ENCODE measurements at regions not wholly inside any gene's neighbourhood (a gene's known extent, or its start where the extent isn't known, plus 50 kb on each side); places are given as distances from the start of the nearest gene placed in this dataset.
A peak's percentile ranks its signal among the peaks of the same experiment; 100 is the strongest.
"Not testable (repeated sequence)": the region's sequence is repeated elsewhere in the genome, so short reads cannot be mapped to it uniquely, and the experiment has no call there.

- no peak for ATAC-seq
- no peaks in the 10 kb centered on the region for H3K4me1 Mint-ChIP-seq (ENCODE audit: low read depth in 2 of 2)
- no peak overlapping the region for H3K4me3 Mint-ChIP-seq
- no peaks in the 10 kb centered on the region for H3K9me3 Mint-ChIP-seq
- no peak for DNase-seq (ENCODE audit: low spot score)
- H3K27ac Mint-ChIP-seq: no peak overlapping the region
- H3K27me3 Mint-ChIP-seq: peaks cover 13 to 14% of the 10 kb centered on the region in 2 donors
- H3K36me3 Mint-ChIP-seq: no peaks in the 10 kb centered on the region
Measured at GRCh38 chr10:114708084-114708483, 50.0 kb upstream of the ABLIM1 start.

- Mint-ChIP-seq H3K27me3 (peaks cover 16 to 21% of the 10 kb centered on the region in 2 donors), H3K4me1 (ENCODE audit: low read depth in 2 of 2) (no peaks in the 10 kb centered on the region), H3K36me3 (no peaks in the 10 kb centered on the region), H3K9me3 (no peaks in the 10 kb centered on the region), H3K4me3 (no peak overlapping the region), H3K27ac (no peak overlapping the region)
- DNase-seq (ENCODE audit: low spot score) (no peak), ATAC-seq (no peak)
Measured at GRCh38 chr10:114708717-114709335, 50.8 kb upstream of the ABLIM1 start.

DNA sequence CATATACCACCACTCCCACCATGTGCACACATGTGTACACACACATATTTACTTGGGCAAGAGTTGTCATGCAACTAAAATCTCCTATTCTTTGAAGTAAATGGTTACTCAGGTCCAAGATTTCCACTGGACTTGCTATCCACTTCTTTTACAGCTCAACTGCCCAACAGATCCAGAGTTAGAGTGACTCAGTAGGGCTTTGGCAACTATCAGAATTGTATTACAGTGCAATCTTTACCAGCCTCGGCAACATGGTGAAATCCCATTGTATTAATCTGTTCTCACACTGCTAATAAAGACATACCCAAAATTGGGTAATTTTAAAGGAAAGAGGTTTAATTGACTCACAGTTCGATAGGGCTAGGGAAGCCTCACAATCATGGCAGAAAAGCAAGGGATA lies 51.9 kb upstream of the ABLIM1 start:
- H3K27ac Mint-ChIP-seq: no peak overlapping the region
- no peak for ATAC-seq
- H3K27me3 Mint-ChIP-seq: peaks cover 17 to 28% of the 10 kb centered on the region in 2 donors

DNA sequence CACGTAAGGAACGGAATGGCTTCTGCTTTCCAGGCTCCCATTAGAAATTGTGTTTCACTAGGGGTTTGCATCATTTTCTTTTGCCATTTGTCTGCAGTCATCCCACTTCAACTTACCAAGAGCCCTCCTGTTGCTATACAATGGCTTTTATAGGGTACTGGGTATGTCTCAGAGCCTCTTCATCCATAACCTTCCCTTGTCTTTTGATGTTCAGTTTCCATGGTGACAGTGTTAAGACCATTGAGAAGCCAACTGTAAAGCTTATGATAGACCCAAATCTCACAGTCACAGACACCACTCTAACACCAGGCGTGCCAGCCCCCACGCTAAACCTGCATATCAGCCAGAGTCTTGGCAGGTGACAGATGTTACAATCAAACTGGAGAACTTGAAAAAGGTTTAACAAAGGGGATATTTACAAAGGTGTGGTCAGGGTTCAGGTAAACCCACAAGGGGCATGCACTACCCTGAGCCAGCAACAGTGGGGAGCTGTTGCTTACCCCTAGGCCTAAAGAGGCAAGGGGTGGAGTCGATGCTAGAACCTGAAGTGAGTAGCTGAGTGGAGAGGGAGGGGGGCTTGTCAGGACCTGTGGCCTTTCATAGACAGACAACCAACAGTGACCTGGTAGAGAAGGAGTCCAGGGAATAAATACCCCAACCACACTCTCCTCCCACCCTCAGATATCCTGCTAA lies 53.2 kb upstream of the ABLIM1 start:
- H3K27me3 Mint-ChIP-seq: peaks cover 19 to 24% of the 10 kb centered on the region in 2 donors
- no peak overlapping the region for H3K27ac Mint-ChIP-seq
- H3K36me3 Mint-ChIP-seq: no peaks in the 10 kb centered on the region

More for the DNA sequence above, 51.9 kb upstream of the ABLIM1 start:
- Mint-ChIP-seq H3K9me3 (no peaks in the 10 kb centered on the region), H3K4me1 (ENCODE audit: low read depth in 2 of 2) (no peaks in the 10 kb centered on the region), H3K36me3 (no peaks in the 10 kb centered on the region), H3K4me3 (no peak overlapping the region)
- no peak for DNase-seq (ENCODE audit: low spot score)

GRCh38 chr10:114711869-114712250 lies 53.8 kb upstream of the ABLIM1 start:
- peaks cover 19 to 22% of the 10 kb centered on the region in 2 donors for H3K27me3 Mint-ChIP-seq

More for the DNA sequence above, 53.2 kb upstream of the ABLIM1 start:
- H3K4me3 Mint-ChIP-seq: no peak overlapping the region
- H3K4me1 Mint-ChIP-seq (ENCODE audit: low read depth in 2 of 2): no peaks in the 10 kb centered on the region
- no peaks in the 10 kb centered on the region for H3K9me3 Mint-ChIP-seq
- no peak for ATAC-seq
- no peak for DNase-seq (ENCODE audit: low spot score)

GRCh38 chr10:114713525-114714090 lies 55.5 kb upstream of the ABLIM1 start:
- Mint-ChIP-seq H3K9me3 (no peaks in the 10 kb centered on the region), H3K4me1 (ENCODE audit: low read depth in 2 of 2) (no peaks in the 10 kb centered on the region), H3K36me3 (no peaks in the 10 kb centered on the region), H3K27ac (no peak overlapping the region), H3K4me3 (no peak overlapping the region), H3K27me3 (peaks cover 21 to 22% of the 10 kb centered on the region in 2 donors)
- DNase-seq (ENCODE audit: low spot score) (no peak), ATAC-seq (no peak)

More at GRCh38 chr10:114711869-114712250, 53.8 kb upstream of the ABLIM1 start:
- DNase-seq (ENCODE audit: low spot score): no peak
- no peaks in the 10 kb centered on the region for H3K4me1 Mint-ChIP-seq (ENCODE audit: low read depth in 2 of 2)
- no peaks in the 10 kb centered on the region for H3K36me3 Mint-ChIP-seq
- ATAC-seq: peak in 1 of 2 donors; percentile 36
- no peak overlapping the region for H3K4me3 Mint-ChIP-seq
- H3K9me3 Mint-ChIP-seq: no peaks in the 10 kb centered on the region
- no peak overlapping the region for H3K27ac Mint-ChIP-seq

DNA sequence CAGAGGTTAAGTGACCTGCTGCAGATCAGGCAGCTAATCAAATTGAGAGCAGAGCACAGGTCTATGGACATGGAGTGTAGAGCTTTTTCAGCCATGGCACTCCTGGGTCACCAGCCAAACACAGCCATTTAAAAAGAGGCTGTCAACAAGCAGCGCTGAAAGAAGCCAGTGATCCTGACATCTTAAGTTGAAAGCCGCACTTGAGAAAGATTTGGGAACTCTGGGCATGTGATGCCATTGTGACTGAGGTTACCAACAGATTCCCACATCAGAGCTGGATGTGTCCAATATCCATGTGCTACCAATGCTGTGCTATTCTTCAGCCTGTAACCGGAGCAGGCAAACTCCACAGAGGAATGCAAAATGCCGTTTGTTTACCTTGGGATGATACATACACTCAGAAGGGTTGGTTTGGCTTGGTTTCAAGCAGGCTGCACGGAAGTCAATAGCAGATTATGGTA lies 56.2 kb upstream of the ABLIM1 start:
- H3K27me3 Mint-ChIP-seq: peaks cover 19 to 22% of the 10 kb centered on the region in 2 donors
- H3K4me1 Mint-ChIP-seq (ENCODE audit: low read depth in 2 of 2): no peaks in the 10 kb centered on the region
- H3K4me3 Mint-ChIP-seq: no peak overlapping the region
- no peaks in the 10 kb centered on the region for H3K9me3 Mint-ChIP-seq
- H3K36me3 Mint-ChIP-seq: no peaks in the 10 kb centered on the region
- ATAC-seq: no peak
- H3K27ac Mint-ChIP-seq: no peak overlapping the region
- DNase-seq (ENCODE audit: low spot score): no peak

DNA sequence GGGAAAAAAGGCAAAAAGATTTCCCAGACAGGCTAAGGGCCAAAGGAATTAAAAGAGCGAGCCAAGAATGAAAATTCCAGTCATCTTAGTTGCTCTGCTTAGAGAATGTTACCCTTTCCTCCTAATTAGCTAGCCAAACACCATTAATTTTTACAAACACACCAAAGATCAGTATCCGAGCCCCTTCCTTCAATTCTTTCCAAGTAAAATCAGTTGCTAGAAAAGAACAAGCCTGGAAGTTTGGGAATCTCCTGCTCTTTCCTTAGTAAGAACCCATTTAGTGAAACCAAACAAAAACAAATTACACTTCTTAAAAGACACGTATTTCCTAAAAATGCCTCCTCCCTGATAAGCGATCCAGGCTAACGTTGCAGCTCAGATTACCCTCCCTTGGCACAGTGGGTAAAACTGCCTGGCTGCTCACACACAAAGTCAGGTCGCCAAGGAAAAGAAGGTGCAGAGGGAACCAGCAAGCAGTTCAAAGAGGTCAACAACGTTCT lies 57.1 kb upstream of the ABLIM1 start:
- H3K27ac Mint-ChIP-seq: no peak overlapping the region
- no peak for ATAC-seq
- peaks cover 16 to 22% of the 10 kb centered on the region in 2 donors for H3K27me3 Mint-ChIP-seq
- H3K4me3 Mint-ChIP-seq: no peak overlapping the region
- H3K9me3 Mint-ChIP-seq: no peaks in the 10 kb centered on the region
- H3K36me3 Mint-ChIP-seq: no peaks in the 10 kb centered on the region
- DNase-seq (ENCODE audit: low spot score): no peak
- no peaks in the 10 kb centered on the region for H3K4me1 Mint-ChIP-seq (ENCODE audit: low read depth in 2 of 2)

- H3K36me3 Mint-ChIP-seq: no peaks in the 10 kb centered on the region
- H3K27me3 Mint-ChIP-seq: peaks cover 16 to 22% of the 10 kb centered on the region in 2 donors
- no peaks in the 10 kb centered on the region for H3K9me3 Mint-ChIP-seq
- no peak overlapping the region for H3K27ac Mint-ChIP-seq
- DNase-seq (ENCODE audit: low spot score): no peak
- no peak overlapping the region for H3K4me3 Mint-ChIP-seq
- no peaks in the 10 kb centered on the region for H3K4me1 Mint-ChIP-seq (ENCODE audit: low read depth in 2 of 2)
- no peak for ATAC-seq
Measured at GRCh38 chr10:114716811-114717404, 58.8 kb upstream of the ABLIM1 start.

GRCh38 chr10:114717881-114718280 lies 59.8 kb upstream of the ABLIM1 start:
- ATAC-seq; DNase-seq (ENCODE audit: low spot score); H3K9me3 Mint-ChIP-seq: not testable (repeated sequence)

DNA sequence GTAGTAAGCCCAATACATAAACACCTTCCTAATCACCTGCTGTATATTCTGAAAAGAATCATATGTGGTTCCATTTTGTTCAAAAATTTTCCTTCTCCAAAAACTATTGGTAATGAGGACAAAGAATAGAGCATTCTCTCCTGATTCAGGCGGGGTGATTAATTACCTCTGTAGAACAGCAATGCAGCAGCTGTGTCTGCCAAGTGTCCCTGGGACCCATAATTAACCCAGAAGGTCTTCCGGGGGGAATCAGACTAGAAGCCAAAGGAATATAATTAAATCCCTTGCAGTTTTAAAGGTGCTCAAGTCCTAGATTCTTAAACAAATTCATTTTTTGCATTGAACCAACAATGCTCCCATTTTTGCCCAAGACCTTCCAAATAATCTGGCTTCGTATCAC lies 60.3 kb upstream of the ABLIM1 start:
- no peak for ATAC-seq
- DNase-seq (ENCODE audit: low spot score): no peak
- no peaks in the 10 kb centered on the region for H3K4me1 Mint-ChIP-seq (ENCODE audit: low read depth in 2 of 2)
- no peaks in the 10 kb centered on the region for H3K9me3 Mint-ChIP-seq
- no peak overlapping the region for H3K27ac Mint-ChIP-seq
- H3K4me3 Mint-ChIP-seq: no peak overlapping the region
- no peaks in the 10 kb centered on the region for H3K36me3 Mint-ChIP-seq
- H3K27me3 Mint-ChIP-seq: peaks cover 11 to 12% of the 10 kb centered on the region in 2 donors

More at GRCh38 chr10:114717881-114718280, 59.8 kb upstream of the ABLIM1 start:
- H3K4me1 Mint-ChIP-seq (ENCODE audit: low read depth in 2 of 2); H3K27ac Mint-ChIP-seq; H3K36me3 Mint-ChIP-seq; H3K4me3 Mint-ChIP-seq: not testable (repeated sequence)
- H3K27me3 Mint-ChIP-seq: peaks cover 14 to 17% of the 10 kb centered on the region in 2 donors

DNA sequence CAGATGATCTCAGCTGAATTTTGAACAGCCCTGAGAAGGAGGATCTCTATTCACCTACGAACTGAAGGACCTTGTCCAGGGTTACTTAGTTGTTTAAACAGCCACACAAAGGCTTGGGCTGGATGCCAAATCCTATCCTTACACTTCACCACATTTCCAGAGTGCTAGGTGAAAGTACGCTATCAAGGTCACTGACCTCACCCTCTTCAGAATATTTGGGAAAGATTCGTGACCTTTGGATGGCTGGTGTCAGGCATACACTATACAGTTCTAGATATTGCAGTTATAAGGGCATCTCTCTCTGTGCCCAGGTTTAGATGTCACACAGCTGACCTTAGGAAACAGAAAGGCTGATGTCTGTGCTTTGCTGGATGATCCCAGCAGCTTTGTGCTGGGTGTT lies 61.2 kb upstream of the ABLIM1 start:
- Mint-ChIP-seq H3K27ac (no peak overlapping the region), H3K4me1 (ENCODE audit: low read depth in 2 of 2) (no peaks in the 10 kb centered on the region), H3K27me3 (peaks cover 3 to 7% of the 10 kb centered on the region in 2 donors), H3K4me3 (no peak overlapping the region), H3K9me3 (no peaks in the 10 kb centered on the region), H3K36me3 (no peaks in the 10 kb centered on the region)
- no peak for DNase-seq (ENCODE audit: low spot score)
- no peak for ATAC-seq

DNA sequence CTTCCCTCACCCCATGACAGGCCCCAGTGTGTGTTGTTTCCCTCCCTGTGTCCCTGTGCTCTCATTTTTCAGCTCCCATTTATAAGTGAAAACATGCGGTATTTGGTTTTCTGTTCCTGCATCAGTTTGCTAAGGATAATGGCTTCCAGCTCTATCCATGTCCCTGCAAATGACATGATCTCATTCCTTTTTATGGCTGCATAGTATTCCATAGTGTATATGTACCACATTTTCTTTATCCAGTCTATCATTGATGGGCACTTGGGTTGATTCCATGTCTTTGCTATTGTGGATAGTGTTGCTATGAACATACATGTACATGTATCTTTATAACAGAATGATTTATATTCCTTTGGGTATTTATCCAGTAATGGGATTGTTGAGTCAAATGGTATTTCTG lies 61.9 kb upstream of the ABLIM1 start:
- not testable (repeated sequence) for H3K27me3 Mint-ChIP-seq; H3K4me1 Mint-ChIP-seq (ENCODE audit: low read depth in 2 of 2); H3K9me3 Mint-ChIP-seq; H3K36me3 Mint-ChIP-seq; H3K4me3 Mint-ChIP-seq; DNase-seq (ENCODE audit: low spot score); H3K27ac Mint-ChIP-seq; ATAC-seq

Data from natural killer cell treated with Interleukin-12 subunit alpha and Interleukin-12 subunit beta and Interleukin-15 and Interleukin-18, amount 100 ng/mL, for 72 hours (primary cell).